NCI-H1417 treated with DMSO at 0.1 percent for 48 hours (cell line): ENCODE measurements at regions not wholly inside any gene's neighbourhood (a gene's known extent, or its start where the extent isn't known, plus 50 kb on each side); places are given as distances from the start of the nearest gene placed in this dataset.
"Not testable (repeated sequence)": the region's sequence is repeated elsewhere in the genome, so short reads cannot be mapped to it uniquely, and the experiment has no call there.

Experiments
- DNase-seq: peaks from one replicate; lab custom pipeline; 2025; lab: John Stamatoyannopoulos, UW

- no peak for DNase-seq
Observed at GRCh38 chr10:6925146-6925545, 345.1 kb upstream of the PRKCQ start.

- DNase-seq = no peak
Observed at GRCh38 chr10:6924166-6924565, 344.1 kb upstream of the PRKCQ start.

- DNase-seq = not testable (repeated sequence)
Observed at GRCh38 chr10:6921026-6921425, 340.9 kb upstream of the PRKCQ start.

- no peak for DNase-seq
Observed at GRCh38 chr10:6920072-6921019, 340.3 kb upstream of the PRKCQ start.

- no peak for DNase-seq
Observed at GRCh38 chr10:6919077-6919476, 339.0 kb upstream of the PRKCQ start.

GRCh38 chr10:6918305-6918704 lies 338.2 kb upstream of the PRKCQ start:
- DNase-seq = no peak

- no peak for DNase-seq
Observed at GRCh38 chr10:6917125-6917524, 337.0 kb upstream of the PRKCQ start.

- DNase-seq = no peak
Observed at GRCh38 chr10:6916601-6917000, 336.5 kb upstream of the PRKCQ start.

GRCh38 chr10:6915307-6915706 lies 335.2 kb upstream of the PRKCQ start:
- DNase-seq = no peak

- no peak for DNase-seq
Observed at GRCh38 chr10:6912929-6913328, 332.9 kb upstream of the PRKCQ start.

GRCh38 chr10:6912424-6912823 lies 332.3 kb upstream of the PRKCQ start:
- DNase-seq = no peak

GRCh38 chr10:6912021-6912420 lies 331.9 kb upstream of the PRKCQ start:
- DNase-seq = no peak

GRCh38 chr10:6909905-6910560 lies 330.0 kb upstream of the PRKCQ start:
- DNase-seq = no peak

- no peak for DNase-seq
Observed at GRCh38 chr10:6907877-6908530, 327.9 kb upstream of the PRKCQ start.

- DNase-seq = no peak
Observed at GRCh38 chr10:6894405-6894804, 314.3 kb upstream of the PRKCQ start.

- no peak for DNase-seq
Observed at GRCh38 chr10:6892864-6893263, 312.8 kb upstream of the PRKCQ start.

- DNase-seq = no peak
Observed at GRCh38 chr10:6891924-6892323, 311.8 kb upstream of the PRKCQ start.

- DNase-seq = no peak
Observed at GRCh38 chr10:6889718-6890117, 309.6 kb upstream of the PRKCQ start.

- no peak for DNase-seq
Observed at GRCh38 chr10:6888434-6888833, 308.4 kb upstream of the PRKCQ start.

- no peak for DNase-seq
Observed at GRCh38 chr10:6885284-6885683, 305.2 kb upstream of the PRKCQ start.

- no peak for DNase-seq
Observed at GRCh38 chr10:6881987-6882386, 301.9 kb upstream of the PRKCQ start.

- DNase-seq = no peak
Observed at GRCh38 chr10:6877722-6878392, 297.8 kb upstream of the PRKCQ start.
